ENCODE measurements at regions not wholly inside any gene's neighbourhood (a gene's known extent, or its start where the extent isn't known, plus 50 kb on each side); places are given as distances from the start of the nearest gene placed in this dataset.

- no peak overlapping the region for H2BK120ac ChIP-seq (replicated peaks; ENCODE audit: low read depth, low read length)
- no peak overlapping the region for H3K56ac ChIP-seq (replicated peaks; ENCODE audit: insufficient read length, low read depth, low read length)
- H3K27ac ChIP-seq (ENCODE audit: low read depth, low read length), result no peak overlapping the region
- ChIA-PET POLR2A (ENCODE audit: partially characterized antibody) (no interaction called here), CTCF (ENCODE audit: partially characterized antibody) (interaction anchor here (0.6 to 1.8 kb wide), 4 partner anchors 9 to 256 kb away, joined by 3 to 7 read pairs (median 4); no protein-coding TSS in a partner anchor)
- DNase-seq (ENCODE audit: low read depth in 1 of 2, low spot score in 2 of 2) (no peak), FAIRE-seq (no peak)
- TF ChIP-seq CBX8 (IDR thresholded peaks at IDR 0.05; ENCODE audit: borderline replicate concordance, low read depth, low read length), result no peak
- no peak for TF ChIP-seq TAF7 (optimal IDR thresholded peaks at IDR 0.05; ENCODE audit: borderline replicate concordance, low read depth, low read length)
- TF ChIP-seq NRF1 (IDR thresholded peaks at IDR 0.05; ENCODE audit: low read depth, low read length), result no peak
- no peak for TF ChIP-seq SP2 (IDR thresholded peaks at IDR 0.05; ENCODE audit: low read length)
- no peak for TF ChIP-seq BCL11A (IDR thresholded peaks at IDR 0.05; ENCODE audit: low read depth in 2 of 2, low read length in 2 of 2)
- TF ChIP-seq CBX5 (IDR thresholded peaks at IDR 0.05; ENCODE audit: low read depth, low read length), result no peak
- TF ChIP-seq POLR2AphosphoS5 (IDR thresholded peaks at IDR 0.05; ENCODE audit: low read depth, low read length), result no peak
- no peak overlapping the region for H4K8ac ChIP-seq (ENCODE audit: extremely low read depth, insufficient read depth, low read length)
- H2BK12ac ChIP-seq (ENCODE audit: low read depth, low read length), result no peak overlapping the region
- H3K4me2 ChIP-seq (ENCODE audit: insufficient read depth in 1 of 2, low read depth in 2 of 2, low read length in 2 of 2), result no peak overlapping the region
- no peaks in the 10 kb centered on the region for H3K27me3 ChIP-seq (replicated peaks in 1 of 4; ENCODE audit: control insufficient read depth in 3 of 4, extremely low read depth in 1 of 4, insufficient read depth in 3 of 4, low read length in 3 of 4)
- no peak overlapping the region for H3K4ac ChIP-seq (replicated peaks; ENCODE audit: insufficient read length, low read depth, low read length)
- no peak overlapping the region for H4K91ac ChIP-seq (replicated peaks; ENCODE audit: insufficient read length, low read length)
- H4K20me1 ChIP-seq (replicated peaks in 1 of 2; ENCODE audit: control insufficient read depth in 1 of 2, insufficient read depth in 2 of 2, low read length in 2 of 2), result no peaks in the 10 kb centered on the region
- no peak overlapping the region for H4K5ac ChIP-seq (ENCODE audit: insufficient read length, low read depth, low read length)
- no peak overlapping the region for H3K9ac ChIP-seq (replicated peaks in 1 of 4; ENCODE audit: extremely low read depth in 1 of 4, low read depth in 3 of 4, low read length in 3 of 4)
- H3K4me1 ChIP-seq (replicated peaks in 1 of 4; ENCODE audit: control insufficient read depth in 3 of 4, insufficient read depth in 4 of 4, low read length in 3 of 4), result no peaks in the 10 kb centered on the region
- no peak overlapping the region for H2BK15ac ChIP-seq (ENCODE audit: low read length)
- no peak overlapping the region for H2BK5ac ChIP-seq (ENCODE audit: low read depth, low read length)
- no peaks in the 10 kb centered on the region for H3K9me3 ChIP-seq (ENCODE audit: insufficient read depth in 2 of 2, low read depth in 1 of 2, low read length in 1 of 2)
- no peaks in the 10 kb centered on the region for H3K79me2 ChIP-seq (ENCODE audit: control insufficient read depth in 1 of 2, insufficient read depth in 2 of 2, low read length in 2 of 2)
- no peaks in the 10 kb centered on the region; the same call in 1 of the 2 replicates for H3K79me1 ChIP-seq (ENCODE audit: low read depth, low read length)
- H3K23ac ChIP-seq (ENCODE audit: insufficient read length), result no peak overlapping the region
- H2AK5ac ChIP-seq (ENCODE audit: low read depth, low read length), result no peak overlapping the region
- no peak overlapping the region for H3K18ac ChIP-seq (ENCODE audit: extremely low read depth, low read length)
- no peaks in the 10 kb centered on the region for H3K23me2 ChIP-seq (ENCODE audit: low read depth, low read length)
- no peak overlapping the region for H3K14ac ChIP-seq (ENCODE audit: insufficient read length)
- 91% methylated on average over 6 of the region's 6 CpGs; no CpG with 5 or more reads in 1 of the 2 experiments for WGBS, 2 experiments (ENCODE audit: extremely low coverage in 1 of 2, insufficient coverage in 1 of 2, insufficient read length in 1 of 2, insufficient replicate concordance in 2 of 2, low coverage in 1 of 2, low lambda C conversion rate in 2 of 2, missing lambda C conversion rate in 1 of 2)
- no peaks in the 10 kb centered on the region for H3K36me3 ChIP-seq (ENCODE audit: control insufficient read depth in 2 of 4, insufficient read depth in 4 of 4, low read length in 3 of 4)
- no peak overlapping the region for H2BK20ac ChIP-seq (ENCODE audit: low read length)
- H3K4me3 ChIP-seq (ENCODE audit: extremely low read depth in 1 of 4, insufficient read depth in 2 of 4, low read depth in 3 of 4, low read length in 4 of 4), result no peak overlapping the region
- no peak overlapping the region for H2AFZ ChIP-seq (ENCODE audit: low read length)
These were observed 112.3 kb upstream of the ANKH start for GRCh38 chr5:14983666-14984441.

Data from H1 (cell line).